Common myeloid progenitor, CD34-positive (primary cell): ENCODE measurements at regions not wholly inside any gene's neighbourhood (a gene's known extent, or its start where the extent isn't known, plus 50 kb on each side); places are given as distances from the start of the nearest gene placed in this dataset.

Experiments
- CTCF ChIA-PET: fragments of 350-600 bp; sonication (Branson Sonifier 250); formaldehyde crosslinking; loops from one replicate; lab custom pipeline; 2021; ENCODE audit warnings: antibody characterized with exemption; lab: Charles Lee
- POLR2A ChIA-PET: fragments of 350-600 bp; sonication (Branson Sonifier 250); formaldehyde crosslinking; loops from one replicate; lab custom pipeline; 2021; ENCODE audit warnings: antibody characterized with exemption; lab: Charles Lee
- DNase-seq, 3 donors: peaks; one replicate each; pipeline versions ENCODE4 v3.0.0 to v3.0.0-alpha.2; 2013
- H3K27ac ChIP-seq, 2 experiments: 1 replicate in 1 of 2; 2 replicates in 1 of 2; pipeline ENCODE4 v1.7.0; 2013; ENCODE audit warnings: inconsistent platforms in 2 of 2, low read length in 2 of 2, mild to moderate bottlenecking in 2 of 2, low read depth in 1 of 2, moderate library complexity in 1 of 2; ENCODE audit not compliant: severe bottlenecking in 2 of 2, insufficient read depth in 1 of 2, poor library complexity in 1 of 2
- H3K27me3 ChIP-seq, 5 experiments: replicated peaks in 2 of 5; 1 replicate in 3 of 5; 2 replicates in 2 of 5; pipeline versions ENCODE4 v1.6.1 to v1.7.0; 2013; ENCODE audit warnings: low read length in 4 of 5, mild to moderate bottlenecking in 2 of 5, moderate library complexity in 2 of 5, inconsistent platforms in 1 of 5; ENCODE audit not compliant: insufficient read depth in 5 of 5, control insufficient read depth in 4 of 5
- H3K36me3 ChIP-seq, 4 experiments: 1 replicate in 2 of 4; 2 replicates in 2 of 4; pipeline versions ENCODE4 v1.6.1 to v1.7.0; 2013; ENCODE audit warnings: low read length in 3 of 4, control low read depth in 1 of 4, mild to moderate bottlenecking in 1 of 4; ENCODE audit not compliant: control insufficient read depth in 4 of 4, insufficient read depth in 4 of 4
- H3K4me1 ChIP-seq, 4 experiments: 1 replicate in 3 of 4; 2 replicates in 1 of 4; pipeline versions ENCODE4 v1.6.1 to v1.7.1; 2013; ENCODE audit warnings: low read length in 3 of 4, mild to moderate bottlenecking in 3 of 4, control low read depth in 1 of 4, inconsistent platforms in 1 of 4, moderate library complexity in 1 of 4; ENCODE audit not compliant: control insufficient read depth in 4 of 4, insufficient read depth in 4 of 4; ENCODE audit errors: control extremely low read depth in 1 of 4
- H3K4me3 ChIP-seq, 7 experiments: 1 replicate in 4 of 7; 2 replicates in 3 of 7; pipeline versions ENCODE4 v1.5.1 to v1.7.0; 2013; ENCODE audit warnings: mild to moderate bottlenecking in 7 of 7, low read length in 6 of 7, moderate library complexity in 6 of 7, inconsistent platforms in 2 of 7, low read depth in 2 of 7, control low read depth in 1 of 7; ENCODE audit not compliant: insufficient read depth in 4 of 7, control insufficient read depth in 1 of 7; ENCODE audit errors: extremely low read depth in 1 of 7
- H3K9me3 ChIP-seq, 5 experiments: 1 replicate in 4 of 5; 2 replicates in 1 of 5; pipeline versions ENCODE4 v1.6.1 to v1.7.1; 2013; ENCODE audit warnings: low read length in 4 of 5, mild to moderate bottlenecking in 2 of 5, inconsistent platforms in 1 of 5, low read depth in 1 of 5, moderate library complexity in 1 of 5; ENCODE audit not compliant: control insufficient read depth in 4 of 5, insufficient read depth in 2 of 5; ENCODE audit errors: control extremely low read depth in 1 of 5
- WGBS: methylation state at CpG from one replicate; pipeline ENCODE4 v1.1.5; 2013; ENCODE audit not compliant: insufficient coverage; 5-methylcytosine and 5-hydroxymethylcytosine counted together

DNA sequence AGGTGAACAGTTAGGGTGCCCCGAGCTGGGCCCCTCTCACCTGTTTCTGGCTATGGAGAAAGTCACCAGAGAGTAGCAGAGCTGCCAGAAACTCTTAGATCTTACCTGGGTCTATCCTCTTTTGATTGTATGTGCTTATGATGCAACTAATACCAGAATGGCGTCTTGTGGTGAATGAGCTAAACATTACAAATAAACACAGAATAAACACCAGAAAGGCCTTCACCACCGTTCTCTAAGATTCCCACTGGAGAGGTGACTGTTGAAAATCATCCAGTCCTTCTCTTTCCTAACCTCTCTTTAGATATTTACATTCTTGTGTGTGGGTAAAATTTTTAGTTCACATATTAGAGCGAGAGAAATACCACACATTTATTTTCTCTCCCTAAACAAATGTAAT is 241.7 kb upstream of the GAS1 start:
- no peak for DNase-seq
- Histone ChIP-seq H3K4me3 (no peak overlapping the region), H3K27ac (no peak overlapping the region), H3K36me3 (no peaks in the 10 kb centered on the region), H3K4me1 (no peaks in the 10 kb centered on the region), H3K27me3 (no peaks in the 10 kb centered on the region), H3K9me3 (no peaks in the 10 kb centered on the region)
- ChIA-PET POLR2A (no interaction called here), CTCF (no interaction called here)
- WGBS = 71% methylated on average over 1 of the region's 4 CpGs

DNA sequence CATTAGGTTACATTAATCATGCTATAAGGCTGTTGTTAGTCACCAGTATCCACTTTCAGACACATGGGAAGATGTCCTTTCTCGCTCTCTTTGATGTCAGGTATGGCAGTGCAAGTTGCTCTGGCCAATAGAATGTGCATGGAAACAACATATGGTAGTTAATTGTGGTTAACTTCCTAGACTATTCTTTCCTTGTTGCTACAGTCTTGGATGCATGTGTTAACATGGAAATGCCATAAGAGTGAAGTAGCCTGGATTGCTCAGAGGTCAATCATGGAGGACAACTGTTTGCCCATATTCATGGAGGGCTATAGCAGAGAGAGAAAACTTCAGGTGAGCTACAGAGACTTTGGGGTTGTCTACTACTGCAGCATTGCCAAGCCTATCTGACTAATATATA is 245.8 kb upstream of the GAS1 start:
- Histone ChIP-seq H3K4me3 (no peak overlapping the region), H3K36me3 (no peaks in the 10 kb centered on the region), H3K27ac (no peak overlapping the region), H3K27me3 (peaks cover 0 to 7% (median 0%) of the 10 kb centered on the region in 5 experiments), H3K4me1 (peaks cover 0 to 6% (median 0%) of the 10 kb centered on the region in 4 experiments), H3K9me3 (no peaks in the 10 kb centered on the region)
- WGBS = no CpG with 5 or more reads among the region's 1 CpG
- no peak for DNase-seq
- CTCF ChIA-PET = no interaction called here
- POLR2A ChIA-PET = no interaction called here

DNA sequence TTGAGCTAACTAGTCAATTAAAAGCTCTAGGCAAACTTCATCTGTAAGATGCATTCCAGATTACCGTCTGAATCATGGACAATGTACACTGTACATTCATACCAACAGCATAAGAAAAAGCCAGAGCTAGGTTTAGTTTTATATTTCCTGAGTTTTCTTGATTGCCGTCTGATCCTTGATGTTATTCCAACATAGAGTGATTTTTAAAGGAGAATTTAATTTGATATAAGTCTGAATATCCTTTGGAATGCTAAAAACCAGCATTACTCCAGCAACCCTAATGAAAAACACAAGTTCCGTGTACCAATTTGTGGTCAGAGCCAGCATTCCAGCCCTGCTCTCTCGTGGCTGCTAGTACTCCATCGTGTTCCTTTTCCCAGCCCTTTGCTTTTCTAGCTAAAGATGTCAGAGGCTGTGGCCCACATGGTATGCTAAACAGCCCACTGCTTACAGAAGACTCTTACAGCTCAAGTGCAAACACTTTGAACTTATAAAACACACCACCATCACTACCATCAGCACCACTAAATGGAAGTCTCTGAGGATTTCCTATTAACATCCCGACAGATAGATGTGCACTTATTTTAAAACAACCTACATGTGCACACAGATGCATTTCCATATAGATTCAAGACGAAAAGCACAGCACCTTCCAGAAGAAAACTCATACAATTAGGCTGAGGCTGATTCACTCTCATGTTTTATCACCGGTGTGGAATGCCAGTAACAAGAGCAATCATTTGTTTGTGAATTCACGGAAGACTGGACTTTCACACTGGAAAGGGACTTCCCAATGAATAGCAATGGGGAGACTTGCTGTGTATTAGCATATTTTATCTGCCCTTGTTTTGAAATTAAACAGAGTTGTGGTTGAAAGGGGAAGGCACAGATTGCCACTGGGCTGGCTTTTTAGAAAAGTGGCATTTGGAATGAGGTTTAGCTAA is 246.9 kb upstream of the GAS1 start:
- Histone ChIP-seq H3K9me3 (no peaks in the 10 kb centered on the region), H3K4me1 (peaks cover 0 to 6% (median 0%) of the 10 kb centered on the region in 4 experiments), H3K36me3 (no peaks in the 10 kb centered on the region), H3K27ac (no peak overlapping the region), H3K27me3 (peaks cover 0 to 11% (median 0%) of the 10 kb centered on the region in 5 experiments), H3K4me3 (no peak overlapping the region)
- 100% methylated on average over 8 of the region's 9 CpGs for WGBS
- DNase-seq = no peak
- ChIA-PET CTCF (interaction anchor here (1.1 kb wide), 1 partner anchor 8 kb away, joined by 3 read pairs; no protein-coding TSS in a partner anchor), POLR2A (no interaction called here)

DNA sequence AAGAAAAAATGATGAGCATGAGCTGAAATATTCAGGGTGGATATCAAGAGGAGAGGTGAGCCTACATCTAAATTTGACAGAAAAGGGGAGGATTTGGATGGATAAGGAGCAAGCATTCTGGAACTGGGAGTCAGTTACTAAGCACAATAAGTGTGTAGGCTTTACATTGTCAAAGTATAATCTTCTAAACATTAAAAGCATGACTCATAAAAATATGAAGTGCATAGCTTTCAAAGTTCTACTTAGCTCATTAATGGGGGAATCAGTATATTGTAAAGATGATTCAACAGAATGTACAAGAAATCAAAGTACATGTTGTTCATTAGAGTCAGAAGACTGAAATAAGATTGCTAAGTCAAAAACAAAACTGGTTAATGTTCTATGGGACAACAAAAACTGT is 248.0 kb upstream of the GAS1 start:
- Histone ChIP-seq H3K9me3 (no peaks in the 10 kb centered on the region), H3K27me3 (peaks cover 0 to 11% (median 2%) of the 10 kb centered on the region in 5 experiments), H3K4me3 (no peak overlapping the region), H3K27ac (no peak overlapping the region), H3K4me1 (peaks cover 0 to 6% (median 0%) of the 10 kb centered on the region in 4 experiments), H3K36me3 (no peaks in the 10 kb centered on the region)
- no peak for DNase-seq
- POLR2A ChIA-PET = no interaction called here
- CTCF ChIA-PET = interaction anchor here (1.1 kb wide), 1 partner anchor 9 kb away, joined by 3 read pairs; no protein-coding TSS in a partner anchor

DNA sequence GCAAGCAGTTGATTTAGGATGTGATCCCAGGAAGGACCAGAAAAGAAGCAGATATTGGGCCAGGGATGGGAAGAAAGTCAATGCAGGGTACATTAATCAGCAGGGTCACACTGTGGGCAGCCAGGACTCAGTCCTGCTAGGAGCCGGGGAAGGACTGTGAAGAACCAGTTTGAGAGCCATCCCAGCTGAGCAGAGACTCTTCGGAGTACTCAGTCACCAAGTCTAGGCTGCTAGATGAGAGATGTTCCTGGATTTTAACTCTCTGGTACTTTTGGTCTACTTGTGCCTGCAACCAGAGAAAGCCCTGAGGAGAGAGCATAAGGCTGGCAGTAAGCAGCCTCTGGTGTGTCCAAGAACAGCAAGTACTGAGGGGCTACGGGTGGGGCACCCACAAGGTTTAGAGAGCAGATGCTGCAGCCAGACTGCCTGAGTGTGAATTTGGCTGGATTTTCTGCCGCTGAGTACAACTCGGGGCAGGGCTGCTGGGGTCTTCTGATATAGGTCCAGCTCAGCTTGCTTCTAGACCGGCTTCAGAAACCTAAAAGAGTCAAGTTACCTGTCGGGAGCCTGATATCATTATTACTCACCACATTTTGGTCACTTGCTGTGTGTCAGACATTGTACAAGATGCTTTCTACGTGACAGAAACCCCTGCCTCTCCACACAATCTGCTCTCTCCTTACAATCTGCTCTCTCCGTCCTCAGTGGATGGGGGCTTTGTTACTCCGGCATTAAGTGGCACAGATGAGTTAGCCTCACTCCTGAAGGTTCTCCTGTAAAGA is 250.2 kb upstream of the GAS1 start:
- Histone ChIP-seq H3K27me3 (peaks cover 0 to 11% (median 2%) of the 10 kb centered on the region in 5 experiments), H3K9me3 (no peaks in the 10 kb centered on the region), H3K4me1 (peaks cover 0 to 6% (median 0%) of the 10 kb centered on the region in 4 experiments), H3K27ac (no peak overlapping the region), H3K36me3 (no peaks in the 10 kb centered on the region), H3K4me3 (no peak overlapping the region)
- ChIA-PET POLR2A (no interaction called here), CTCF (interaction anchor here (1.2 kb wide), 1 partner anchor 10 kb away, joined by 3 read pairs; no protein-coding TSS in a partner anchor)
- WGBS = 90% methylated on average over 6 of the region's 10 CpGs
- no peak for DNase-seq

DNA sequence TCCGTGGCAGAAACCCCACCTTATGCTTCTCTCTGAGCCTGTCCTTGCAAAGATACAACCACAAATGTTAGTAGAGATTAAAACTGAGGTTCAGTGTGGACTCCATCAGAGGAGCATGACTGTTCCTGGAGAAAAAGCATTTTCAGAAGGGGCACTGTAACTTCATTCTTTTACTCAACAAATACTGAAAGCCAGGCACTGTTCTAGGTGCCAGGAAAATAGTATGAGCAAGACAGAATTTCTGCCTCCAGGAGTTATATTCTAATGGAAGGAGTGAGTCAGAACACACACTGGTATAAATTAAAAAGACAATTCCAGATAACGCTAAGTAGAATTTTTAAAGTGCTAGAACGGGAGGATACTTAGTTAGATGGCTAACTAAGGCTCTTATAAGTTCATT is 251.4 kb upstream of the GAS1 start:
- peak in 1 of 3 donors; percentile 1 for DNase-seq
- H3K9me3 ChIP-seq = no peaks in the 10 kb centered on the region
- no peak overlapping the region for H3K4me3 ChIP-seq
- peaks cover 0 to 6% (median 0%) of the 10 kb centered on the region in 4 experiments for H3K4me1 ChIP-seq
- POLR2A ChIA-PET = no interaction called here
- 100% methylated on average over 2 of the region's 3 CpGs for WGBS
- H3K36me3 ChIP-seq = no peaks in the 10 kb centered on the region
- H3K27ac ChIP-seq = no peak overlapping the region
- CTCF ChIA-PET = no interaction called here
- H3K27me3 ChIP-seq = peaks cover 0 to 11% (median 2%) of the 10 kb centered on the region in 5 experiments
